ENCODE measurements at regions not wholly inside any gene's neighbourhood (a gene's known extent, or its start where the extent isn't known, plus 50 kb on each side); places are given as distances from the start of the nearest gene placed in this dataset.

- no peak for TF ChIP-seq POLR2A (IDR thresholded peaks at IDR 0.05; ENCODE audit: low read depth, low read length)
- TF ChIP-seq ZNF384 (IDR thresholded peaks at IDR 0.05; ENCODE audit: borderline replicate concordance, low read depth, low read length) = no peak
- no peak for TF ChIP-seq EZH2 (IDR thresholded peaks at IDR 0.05; ENCODE audit: borderline replicate concordance, control insufficient read depth, low read depth, low read length)
- no peak for TF ChIP-seq TAF1 (IDR thresholded peaks at IDR 0.05; ENCODE audit: borderline replicate concordance, low read depth, low read length)
- no peak for TF ChIP-seq CTCF (IDR thresholded peaks at IDR 0.05 in 2 of 3, conservative IDR thresholded peaks at IDR 0.05 in 1 of 3; ENCODE audit: control insufficient read depth in 2 of 3, extremely low read depth in 1 of 3, insufficient read depth in 1 of 3, low read depth in 3 of 3, low read length in 3 of 3)
- no peak for TF ChIP-seq RCOR1 (conservative IDR thresholded peaks at IDR 0.05; ENCODE audit: low read depth, low read length)
- no peak for TF ChIP-seq CBX5 (IDR thresholded peaks at IDR 0.05; ENCODE audit: low read depth)
- TF ChIP-seq RELA (IDR thresholded peaks at IDR 0.05; ENCODE audit: borderline replicate concordance, partially characterized antibody) = no peak
- no peak for TF ChIP-seq CUX1 (IDR thresholded peaks at IDR 0.05; ENCODE audit: insufficient replicate concordance, low read depth, low read length)
- no peak for TF ChIP-seq TCF12 (IDR thresholded peaks at IDR 0.05; ENCODE audit: low read depth, low read length)
- TF ChIP-seq JUND (IDR thresholded peaks at IDR 0.05; ENCODE audit: low read depth, low read length) = no peak
Observed at GRCh38 chr4:111736516-111736915, 408.7 kb upstream of the FAM241A start.
